GM18873 (cell line): ENCODE measurements at regions not wholly inside any gene's neighbourhood (a gene's known extent, or its start where the extent isn't known, plus 50 kb on each side); places are given as distances from the start of the nearest gene placed in this dataset.
"Not testable (repeated sequence)": the region's sequence is repeated elsewhere in the genome, so short reads cannot be mapped to it uniquely, and the experiment has no call there.

ENCODE experiments used
- ATAC-seq: cut with Tn5 transposase; IDR thresholded peaks from one replicate; pipeline ENCODE4 v1.9.1; 2021; ENCODE audit warnings: mild to moderate bottlenecking, moderate library complexity, moderate number of reproducible peaks; ENCODE audit not compliant: unreplicated experiment, low FRiP score

GRCh38 chr18:5024741-5025140 lies 172.3 kb downstream of the AKAIN1 start:
- no peak for ATAC-seq

- no peak for ATAC-seq
Observed at GRCh38 chr18:5021558-5021957, 175.5 kb downstream of the AKAIN1 start.

- ATAC-seq, result no peak
Observed at GRCh38 chr18:5015213-5015612, 181.8 kb downstream of the AKAIN1 start.

- not testable (repeated sequence) for ATAC-seq
Observed at GRCh38 chr18:5004031-5004820, 192.8 kb downstream of the AKAIN1 start.

GRCh38 chr18:4994710-4995109 lies 202.3 kb downstream of the AKAIN1 start:
- ATAC-seq, result no peak

GRCh38 chr18:4987452-4988405 lies 209.3 kb downstream of the AKAIN1 start:
- ATAC-seq, result no peak

GRCh38 chr18:4986677-4987076 lies 210.4 kb downstream of the AKAIN1 start:
- no peak for ATAC-seq

- ATAC-seq, result no peak
Observed at GRCh38 chr18:4986066-4986465, 211.0 kb downstream of the AKAIN1 start.

- ATAC-seq, result no peak
Observed at GRCh38 chr18:4961121-4961909, 235.7 kb downstream of the AKAIN1 start.

GRCh38 chr18:4960578-4960977 lies 236.5 kb downstream of the AKAIN1 start:
- ATAC-seq, result no peak

GRCh38 chr18:4931209-4931608 lies 265.8 kb downstream of the AKAIN1 start:
- ATAC-seq, result no peak

GRCh38 chr18:4921548-4921947 lies 275.5 kb downstream of the AKAIN1 start:
- ATAC-seq, result no peak

GRCh38 chr18:4917509-4917908 lies 279.5 kb downstream of the AKAIN1 start:
- ATAC-seq, result not testable (repeated sequence)

- no peak for ATAC-seq
Observed at GRCh38 chr18:4908328-4908727, 288.7 kb downstream of the AKAIN1 start.

- no peak for ATAC-seq
Observed at GRCh38 chr18:4906856-4907255, 290.2 kb downstream of the AKAIN1 start.

- no peak for ATAC-seq
Observed at GRCh38 chr18:4888251-4889040, 308.6 kb downstream of the AKAIN1 start.

GRCh38 chr18:4878480-4878879 lies 318.6 kb downstream of the AKAIN1 start:
- no peak for ATAC-seq

- ATAC-seq, result no peak
Observed at GRCh38 chr18:4871197-4871596, 325.9 kb downstream of the AKAIN1 start.

GRCh38 chr18:4870177-4870773 lies 326.8 kb downstream of the AKAIN1 start:
- ATAC-seq, result no peak
